ENCODE measurements at regions not wholly inside any gene's neighbourhood (a gene's known extent, or its start where the extent isn't known, plus 50 kb on each side); places are given as distances from the start of the nearest gene placed in this dataset.

DNA sequence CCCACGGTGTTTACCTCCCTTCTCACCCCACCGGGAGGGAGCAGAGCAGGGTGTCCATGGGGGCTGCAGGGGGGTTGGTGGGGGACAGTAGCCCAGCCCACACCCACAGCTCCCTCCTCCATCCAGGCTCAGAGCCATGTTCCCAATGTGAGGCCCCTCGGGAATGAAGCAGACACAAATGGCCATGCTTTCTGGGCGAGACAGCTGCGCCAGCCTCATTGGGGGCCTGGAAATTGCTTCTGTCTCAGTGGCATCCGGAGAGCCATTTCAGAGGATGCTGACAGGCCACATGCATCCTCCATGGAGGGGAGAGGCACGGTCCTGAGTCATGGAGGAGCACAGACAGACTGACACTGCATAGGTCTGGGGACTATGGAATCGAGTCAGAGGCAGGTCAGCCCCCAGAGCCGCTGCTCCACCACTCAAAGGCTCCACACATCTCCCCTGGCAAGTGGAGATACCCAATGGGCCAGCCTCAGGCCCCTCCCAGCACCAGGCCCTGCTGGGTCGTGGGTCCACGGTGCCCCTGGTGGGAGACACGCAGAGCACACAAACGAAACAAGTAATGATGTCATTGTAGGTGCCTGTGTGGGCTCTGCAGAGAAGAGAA lies 59.6 kb upstream of the ENPP7 start:
- Histone ChIP-seq H3K4me2 (no peak overlapping the region), H3K36me3 (replicated peaks; ENCODE audit: insufficient read depth, low read depth) (no peaks in the 10 kb centered on the region), H2AFZ (no peak overlapping the region), H3K9me2 (replicated peaks; ENCODE audit: insufficient read depth) (no peaks in the 10 kb centered on the region), H3K27me3 (no peaks in the 10 kb centered on the region), H3K79me2 (no peaks in the 10 kb centered on the region), H3K4me1 (ENCODE audit: insufficient read depth) (no peaks in the 10 kb centered on the region), H4K20me1 (ENCODE audit: insufficient read depth, poor library complexity, severe bottlenecking) (no peaks in the 10 kb centered on the region), H3K27ac (no peak overlapping the region), H3K4me3 (no peak overlapping the region), H3K9me3 (ENCODE audit: low read depth) (no peaks in the 10 kb centered on the region)
- WGBS (ENCODE audit: low lambda C conversion rate, missing lambda C conversion rate): 61% methylated on average over 13 of the region's 13 CpGs
- TF ChIP-seq, protein P1, sequence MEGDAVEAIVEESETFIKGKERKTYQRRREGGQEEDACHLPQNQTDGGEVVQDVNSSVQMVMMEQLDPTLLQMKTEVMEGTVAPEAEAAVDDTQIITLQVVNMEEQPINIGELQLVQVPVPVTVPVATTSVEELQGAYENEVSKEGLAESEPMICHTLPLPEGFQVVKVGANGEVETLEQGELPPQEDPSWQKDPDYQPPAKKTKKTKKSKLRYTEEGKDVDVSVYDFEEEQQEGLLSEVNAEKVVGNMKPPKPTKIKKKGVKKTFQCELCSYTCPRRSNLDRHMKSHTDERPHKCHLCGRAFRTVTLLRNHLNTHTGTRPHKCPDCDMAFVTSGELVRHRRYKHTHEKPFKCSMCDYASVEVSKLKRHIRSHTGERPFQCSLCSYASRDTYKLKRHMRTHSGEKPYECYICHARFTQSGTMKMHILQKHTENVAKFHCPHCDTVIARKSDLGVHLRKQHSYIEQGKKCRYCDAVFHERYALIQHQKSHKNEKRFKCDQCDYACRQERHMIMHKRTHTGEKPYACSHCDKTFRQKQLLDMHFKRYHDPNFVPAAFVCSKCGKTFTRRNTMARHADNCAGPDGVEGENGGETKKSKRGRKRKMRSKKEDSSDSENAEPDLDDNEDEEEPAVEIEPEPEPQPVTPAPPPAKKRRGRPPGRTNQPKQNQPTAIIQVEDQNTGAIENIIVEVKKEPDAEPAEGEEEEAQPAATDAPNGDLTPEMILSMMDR (IDR thresholded peaks at IDR 0.05; ENCODE audit: poor library complexity): no peak
- no peak for TF ChIP-seq EZH2phosphoT487 (IDR thresholded peaks at IDR 0.05; ENCODE audit: low read depth, severe bottlenecking, unreplicated experiment)
- TF ChIP-seq EZH2 (IDR thresholded peaks at IDR 0.05; ENCODE audit: borderline replicate concordance): no peak
- no peak for DNase-seq (ENCODE audit: low spot score)

DNA sequence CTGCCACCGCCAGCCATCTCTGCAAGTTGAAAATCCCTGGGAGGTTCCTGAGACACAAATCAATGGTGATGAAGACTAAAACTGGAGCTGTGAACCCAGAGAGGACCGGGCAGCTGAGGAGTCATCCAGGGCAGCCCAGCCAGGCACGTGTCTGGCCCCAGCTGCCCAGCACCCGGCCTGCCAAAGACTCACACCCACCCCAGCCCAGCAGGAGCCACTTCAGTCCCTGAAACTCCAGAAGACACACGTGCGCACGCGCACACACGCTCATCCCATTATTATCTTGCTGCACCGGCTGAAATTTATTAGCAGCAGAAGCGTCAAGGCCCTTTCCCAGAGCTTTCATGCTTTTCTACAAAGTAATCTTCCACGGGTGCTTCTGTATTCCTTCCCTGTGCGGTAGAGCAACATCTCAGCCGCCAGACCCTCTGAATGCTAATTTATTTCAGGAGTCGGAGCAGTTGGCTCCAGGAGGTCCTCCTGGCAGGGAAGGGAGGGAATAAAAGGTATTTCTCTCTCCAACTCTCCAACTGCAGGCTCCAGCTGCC lies 59.8 kb upstream of the RBFOX3 start:
- Histone ChIP-seq H3K4me1 (ENCODE audit: insufficient read depth) (peaks cover 2% of the 10 kb centered on the region), H3K27ac (no peak overlapping the region), H4K20me1 (ENCODE audit: insufficient read depth, poor library complexity, severe bottlenecking) (no peaks in the 10 kb centered on the region), H3K4me2 (no peak overlapping the region), H3K36me3 (replicated peaks; ENCODE audit: insufficient read depth, low read depth) (no peaks in the 10 kb centered on the region), H3K9me2 (replicated peaks; ENCODE audit: insufficient read depth) (no peaks in the 10 kb centered on the region), H2AFZ (no peak overlapping the region), H3K79me2 (no peaks in the 10 kb centered on the region), H3K27me3 (no peaks in the 10 kb centered on the region), H3K4me3 (no peak overlapping the region), H3K9me3 (ENCODE audit: low read depth) (no peaks in the 10 kb centered on the region)
- no peak for DNase-seq (ENCODE audit: low spot score)
- 66% methylated on average over 15 of the region's 15 CpGs for WGBS (ENCODE audit: low lambda C conversion rate, missing lambda C conversion rate)
- TF ChIP-seq, protein P1 (IDR thresholded peaks at IDR 0.05; ENCODE audit: poor library complexity): no peak
- TF ChIP-seq EZH2phosphoT487 (IDR thresholded peaks at IDR 0.05; ENCODE audit: low read depth, severe bottlenecking, unreplicated experiment) (no peak), EZH2 (IDR thresholded peaks at IDR 0.05; ENCODE audit: borderline replicate concordance) (no peak)

DNA sequence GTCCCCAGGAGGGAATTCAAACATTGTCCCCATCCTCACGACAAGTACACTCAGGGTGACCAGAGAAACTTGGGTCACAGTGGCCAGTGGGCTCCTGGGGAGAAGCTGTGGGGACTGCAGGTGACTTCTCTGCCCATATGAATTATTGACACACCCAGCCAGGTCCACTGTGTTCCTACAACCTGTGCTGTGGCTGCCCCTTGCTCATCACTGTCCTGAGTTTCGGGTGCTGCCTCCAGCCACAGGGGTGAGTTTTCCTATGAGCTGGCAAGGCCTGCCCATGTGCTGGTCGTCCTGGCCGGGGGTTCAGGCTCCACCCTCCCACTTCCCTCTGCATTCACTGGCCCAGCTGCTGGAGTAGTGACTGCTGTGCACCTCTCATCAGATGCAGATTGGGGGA lies 59.0 kb upstream of the RBFOX3 start:
- no peaks in the 10 kb centered on the region for H3K79me2 ChIP-seq
- no peak for DNase-seq (ENCODE audit: low spot score)
- no peaks in the 10 kb centered on the region for H3K36me3 ChIP-seq (replicated peaks; ENCODE audit: insufficient read depth, low read depth)
- H3K4me1 ChIP-seq (ENCODE audit: insufficient read depth): peaks cover 6% of the 10 kb centered on the region
- no peak overlapping the region for H2AFZ ChIP-seq
- TF ChIP-seq EZH2phosphoT487 (IDR thresholded peaks at IDR 0.05; ENCODE audit: low read depth, severe bottlenecking, unreplicated experiment) (no peak), EZH2 (IDR thresholded peaks at IDR 0.05; ENCODE audit: borderline replicate concordance) (no peak)
- TF ChIP-seq, protein P1 (IDR thresholded peaks at IDR 0.05; ENCODE audit: poor library complexity): no peak
- no peaks in the 10 kb centered on the region for H3K27me3 ChIP-seq
- H4K20me1 ChIP-seq (ENCODE audit: insufficient read depth, poor library complexity, severe bottlenecking): no peaks in the 10 kb centered on the region
- WGBS (ENCODE audit: low lambda C conversion rate, missing lambda C conversion rate): 61% methylated on average over 4 of the region's 4 CpGs
- no peaks in the 10 kb centered on the region for H3K9me3 ChIP-seq (ENCODE audit: low read depth)
- H3K4me3 ChIP-seq: no peak overlapping the region
- no peak overlapping the region for H3K27ac ChIP-seq
- H3K4me2 ChIP-seq: no peak overlapping the region
- no peaks in the 10 kb centered on the region for H3K9me2 ChIP-seq (replicated peaks; ENCODE audit: insufficient read depth)
